ENCODE measurements at regions not wholly inside any gene's neighbourhood (a gene's known extent, or its start where the extent isn't known, plus 50 kb on each side); places are given as distances from the start of the nearest gene placed in this dataset.

DNA sequence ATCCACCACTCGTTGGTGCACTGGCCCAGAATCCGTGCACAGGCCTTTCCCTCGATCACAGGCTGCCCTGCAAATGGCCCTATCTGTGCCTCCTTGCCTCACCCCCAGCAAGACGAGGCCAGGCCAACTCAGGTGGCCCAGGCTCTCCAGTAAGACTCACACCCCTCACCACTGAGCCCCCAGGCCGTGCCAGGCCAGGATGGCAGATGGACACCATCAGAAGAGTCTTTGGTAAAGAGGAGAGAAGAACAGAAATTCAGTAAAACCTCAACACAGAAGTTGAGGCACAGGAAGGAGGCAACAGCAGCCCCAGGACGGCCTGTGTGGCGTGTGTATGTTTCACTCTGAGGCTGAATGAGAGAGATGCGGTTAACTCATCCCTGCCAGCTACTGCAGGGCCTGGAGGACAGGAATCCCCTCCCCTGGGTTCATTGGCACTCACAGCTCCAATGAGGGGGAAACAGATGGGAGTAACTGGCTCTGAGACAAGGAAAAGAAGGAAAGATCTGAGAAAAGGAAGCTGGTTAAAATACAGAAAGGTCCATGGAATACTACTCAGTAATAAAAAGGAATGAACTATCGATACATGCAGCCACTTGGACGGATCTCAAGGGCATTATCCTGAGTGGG lies 54.1 kb upstream of the WNT11 start:
- 82 to 90% (median 83%) methylated on average over 9 to 10 of the region's 10 CpGs for WGBS, 5 donors
- Histone ChIP-seq H3K4me3 (no peak overlapping the region), H3K4me1 (no peaks in the 10 kb centered on the region), H3K9me3 (no peaks in the 10 kb centered on the region), H3K27me3 (replicated peaks in 1 of 7) (no peaks in the 10 kb centered on the region), H3K36me3 (no peaks in the 10 kb centered on the region), H3K27ac (no peak overlapping the region)
- intact Hi-C loops (cut with DNase I; ENCODE audit: low total_unique reads) = no loop called here
- no peak for DNase-seq
- TF ChIP-seq, protein P1, sequence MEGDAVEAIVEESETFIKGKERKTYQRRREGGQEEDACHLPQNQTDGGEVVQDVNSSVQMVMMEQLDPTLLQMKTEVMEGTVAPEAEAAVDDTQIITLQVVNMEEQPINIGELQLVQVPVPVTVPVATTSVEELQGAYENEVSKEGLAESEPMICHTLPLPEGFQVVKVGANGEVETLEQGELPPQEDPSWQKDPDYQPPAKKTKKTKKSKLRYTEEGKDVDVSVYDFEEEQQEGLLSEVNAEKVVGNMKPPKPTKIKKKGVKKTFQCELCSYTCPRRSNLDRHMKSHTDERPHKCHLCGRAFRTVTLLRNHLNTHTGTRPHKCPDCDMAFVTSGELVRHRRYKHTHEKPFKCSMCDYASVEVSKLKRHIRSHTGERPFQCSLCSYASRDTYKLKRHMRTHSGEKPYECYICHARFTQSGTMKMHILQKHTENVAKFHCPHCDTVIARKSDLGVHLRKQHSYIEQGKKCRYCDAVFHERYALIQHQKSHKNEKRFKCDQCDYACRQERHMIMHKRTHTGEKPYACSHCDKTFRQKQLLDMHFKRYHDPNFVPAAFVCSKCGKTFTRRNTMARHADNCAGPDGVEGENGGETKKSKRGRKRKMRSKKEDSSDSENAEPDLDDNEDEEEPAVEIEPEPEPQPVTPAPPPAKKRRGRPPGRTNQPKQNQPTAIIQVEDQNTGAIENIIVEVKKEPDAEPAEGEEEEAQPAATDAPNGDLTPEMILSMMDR (IDR thresholded peaks at IDR 0.05 in 8 of 11, conservative IDR thresholded peaks at IDR 0.05 in 3 of 11) = no peak

DNA sequence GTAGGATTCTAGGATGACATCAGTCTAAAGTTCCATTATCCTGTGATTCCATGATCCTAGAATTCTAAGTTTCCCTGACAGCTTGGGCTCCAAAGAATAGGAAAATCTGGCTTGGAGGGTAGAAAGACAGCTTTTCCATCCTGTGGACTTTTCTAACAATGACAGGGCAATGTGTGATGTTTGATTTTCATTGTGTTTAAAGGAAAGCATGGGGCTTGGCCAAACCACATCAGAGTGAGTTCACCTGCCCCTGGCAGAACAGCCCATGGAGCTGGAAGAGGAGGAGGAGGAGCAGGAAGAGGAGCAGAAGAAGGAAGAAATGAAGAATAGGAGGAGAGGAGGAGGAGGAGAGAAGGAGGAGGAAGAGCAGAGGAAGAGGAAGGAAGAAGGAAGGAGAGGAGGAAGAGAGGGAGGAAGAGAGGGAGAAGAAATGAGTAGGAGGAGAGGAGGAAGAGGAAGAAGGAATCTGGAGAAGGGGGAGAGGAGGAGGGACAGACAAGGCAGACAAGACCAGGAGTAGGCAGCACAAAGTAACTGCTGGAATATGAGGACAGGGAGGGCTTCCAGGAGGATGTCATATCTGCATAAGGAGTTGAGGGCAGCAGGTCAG lies 53.1 kb upstream of the WNT11 start:
- Histone ChIP-seq H3K4me3 (no peak overlapping the region), H3K27me3 (replicated peaks in 1 of 7) (no peaks in the 10 kb centered on the region), H3K36me3 (no peaks in the 10 kb centered on the region), H3K9me3 (no peaks in the 10 kb centered on the region), H3K27ac (no peak overlapping the region), H3K4me1 (no peaks in the 10 kb centered on the region)
- DNase-seq = no peak
- intact Hi-C loops (cut with DNase I; ENCODE audit: low total_unique reads) = no loop called here
- TF ChIP-seq, protein P1 (IDR thresholded peaks at IDR 0.05 in 8 of 11, conservative IDR thresholded peaks at IDR 0.05 in 3 of 11) = no peak
- TF ChIP-seq POLR2AphosphoS5 (IDR thresholded peaks at IDR 0.05) (no peak), POLR2A (IDR thresholded peaks at IDR 0.05) (no peak)

DNA sequence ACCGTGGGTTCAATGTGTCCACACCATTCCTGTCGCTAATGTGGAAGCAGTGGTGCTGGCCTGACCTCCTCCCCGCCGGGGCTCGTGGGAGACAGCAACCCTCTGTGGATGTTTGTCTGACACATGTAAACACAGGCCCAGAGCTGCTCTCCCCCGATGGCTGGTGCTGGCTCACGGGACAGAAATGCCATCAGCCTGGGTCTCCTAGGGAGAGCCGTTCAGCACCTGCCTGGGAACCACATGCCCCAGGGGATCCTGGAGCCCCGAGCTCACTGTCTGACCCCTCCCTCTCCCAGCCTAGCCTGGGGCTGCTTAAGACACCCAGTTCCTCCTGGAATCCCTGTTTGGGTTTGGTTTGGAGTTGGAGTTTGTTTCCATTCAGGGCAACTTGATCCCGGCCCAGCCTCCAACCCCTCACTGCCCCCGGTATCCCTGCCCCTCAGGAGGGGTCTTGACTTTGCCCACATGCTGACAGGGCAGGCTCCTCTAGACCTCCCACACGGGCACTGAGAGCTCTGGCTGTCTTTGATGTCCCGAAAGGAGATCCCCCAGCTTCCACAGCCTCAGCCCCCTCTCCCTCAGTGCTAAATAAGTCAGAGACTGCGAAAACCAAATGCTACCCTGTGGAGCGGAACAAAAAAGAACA lies 50.9 kb upstream of the WNT11 start:
- H3K4me1 ChIP-seq = no peaks in the 10 kb centered on the region
- H3K27ac ChIP-seq = no peak overlapping the region
- DNase-seq = no peak
- no peak for TF ChIP-seq POLR2A (IDR thresholded peaks at IDR 0.05)
- no peak for TF ChIP-seq POLR2AphosphoS5 (IDR thresholded peaks at IDR 0.05)
- TF ChIP-seq, protein P1 (IDR thresholded peaks at IDR 0.05 in 8 of 11, conservative IDR thresholded peaks at IDR 0.05 in 3 of 11) = no peak
- H3K9me3 ChIP-seq = no peaks in the 10 kb centered on the region
- peaks cover 0 to 9% (median 0%) of the 10 kb centered on the region in 7 donors for H3K27me3 ChIP-seq (replicated peaks in 1 of 7)
- no peaks in the 10 kb centered on the region for H3K36me3 ChIP-seq
- no peak overlapping the region for H3K4me3 ChIP-seq
- intact Hi-C loops (cut with DNase I; ENCODE audit: low total_unique reads) = no loop called here
- WGBS, 5 donors = 74 to 84% (median 77%) methylated on average over 12 to 15 of the region's 15 CpGs

DNA sequence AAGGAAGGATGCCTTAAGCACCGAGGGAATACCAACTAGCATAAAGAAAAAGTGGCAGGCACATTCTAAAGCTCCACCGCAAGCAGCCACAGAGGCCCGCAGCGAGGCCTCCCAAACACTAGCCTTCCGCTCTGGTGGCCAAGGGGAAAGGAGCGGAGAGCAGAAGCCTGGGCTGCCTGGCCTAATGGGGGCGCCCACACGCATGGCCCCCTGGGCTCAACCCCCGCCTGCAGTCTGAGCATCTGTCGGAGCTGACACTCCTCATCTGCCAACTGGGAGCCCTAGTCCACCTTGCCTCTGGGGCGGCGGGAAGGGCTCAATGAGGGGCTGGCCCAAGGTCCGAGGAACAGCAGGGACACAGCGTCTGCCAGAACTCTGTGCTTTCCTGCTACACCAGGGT lies 50.1 kb upstream of the WNT11 start:
- no peak overlapping the region for H3K4me3 ChIP-seq
- TF ChIP-seq POLR2AphosphoS5 (IDR thresholded peaks at IDR 0.05) (no peak), POLR2A (IDR thresholded peaks at IDR 0.05) (no peak)
- TF ChIP-seq, protein P1 (IDR thresholded peaks at IDR 0.05 in 8 of 11, conservative IDR thresholded peaks at IDR 0.05 in 3 of 11) = no peak
- no peaks in the 10 kb centered on the region for H3K36me3 ChIP-seq
- H3K27me3 ChIP-seq (replicated peaks in 1 of 7) = peaks cover 0 to 9% (median 0%) of the 10 kb centered on the region in 7 donors
- H3K9me3 ChIP-seq = peaks cover 0 to 1% (median 0%) of the 10 kb centered on the region in 8 donors
- WGBS, 5 donors = 79 to 85% (median 82%) methylated on average over 12 to 14 of the region's 14 CpGs
- H3K4me1 ChIP-seq = peaks cover 0 to 6% (median 0%) of the 10 kb centered on the region in 6 donors
- DNase-seq = no peak
- H3K27ac ChIP-seq = no peak overlapping the region
- intact Hi-C loops (cut with DNase I; ENCODE audit: low total_unique reads) = no loop called here
